ENCODE measurements at regions not wholly inside any gene's neighbourhood (a gene's known extent, or its start where the extent isn't known, plus 50 kb on each side); places are given as distances from the start of the nearest gene placed in this dataset.

DNA sequence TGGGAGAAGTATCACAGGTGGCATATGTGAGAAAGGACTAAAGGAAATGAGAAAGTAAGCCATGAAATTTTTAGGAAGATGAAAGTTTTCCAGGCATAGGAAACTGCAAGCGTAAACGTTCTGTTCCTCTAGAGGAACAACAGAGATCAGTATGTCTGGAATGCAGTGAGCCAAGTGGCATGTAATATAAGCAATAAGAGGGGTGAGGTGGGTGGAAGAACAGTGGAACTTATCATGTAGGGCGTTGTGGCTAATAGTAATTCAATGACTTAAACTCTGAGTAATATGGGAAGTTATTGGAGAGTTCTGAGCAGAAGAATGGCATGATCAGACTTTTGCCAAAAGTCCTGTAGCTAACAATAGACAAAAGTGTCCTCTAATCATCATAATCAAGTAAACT is 902.9 kb downstream of the EPHA3 start:
- Mint-ChIP-seq H3K27ac (no peak overlapping the region), H3K9me3 (ENCODE audit: insufficient read depth) (peaks cover 7% of the 10 kb centered on the region), H3K4me3 (no peak overlapping the region), H3K27me3 (no peaks in the 10 kb centered on the region), H3K4me1 (no peaks in the 10 kb centered on the region)
- Histone ChIP-seq H3K9me3 (ENCODE audit: control extremely low read depth in 1 of 3, control insufficient read depth in 2 of 3, insufficient read depth in 1 of 3, low read length in 2 of 3) (no peaks in the 10 kb centered on the region), H3K9ac (ENCODE audit: low read length) (no peak overlapping the region), H3K36me3 (replicated peaks in 1 of 2; ENCODE audit: control extremely low read depth in 1 of 2, control insufficient read depth in 1 of 2, extremely low read depth in 1 of 2, insufficient read depth in 2 of 2, low read length in 1 of 2) (no peaks in the 10 kb centered on the region), H4K20me1 (ENCODE audit: control insufficient read depth, insufficient read depth, low read length, poor library complexity, severe bottlenecking) (no peaks in the 10 kb centered on the region), H3K4me1 (ENCODE audit: control insufficient read depth in 2 of 2, insufficient read depth in 2 of 2, low read length in 2 of 2) (no peaks in the 10 kb centered on the region), H2AFZ (ENCODE audit: insufficient read depth, low read depth, low read length, poor library complexity, severe bottlenecking) (no peak overlapping the region), H3K79me2 (ENCODE audit: control insufficient read depth, insufficient read depth, low read length) (no peaks in the 10 kb centered on the region), H3K4me2 (replicated peaks; ENCODE audit: low read depth, low read length, poor library complexity, severe bottlenecking) (no peak overlapping the region), H3K4me3 (ENCODE audit: control extremely low read depth in 1 of 5, extremely low read depth in 1 of 5, insufficient read depth in 1 of 5, low read depth in 2 of 5, low read length in 4 of 5) (no peak overlapping the region), H3K27ac (ENCODE audit: low read length in 2 of 2) (no peak overlapping the region), H3K27me3 (replicated peaks in 1 of 4; ENCODE audit: control extremely low read depth in 1 of 4, control insufficient read depth in 3 of 4, insufficient read depth in 4 of 4, low read length in 3 of 4) (no peaks in the 10 kb centered on the region)
- intact Hi-C loops (cut with micrococcal nuclease): no loop called here
- ChIA-PET POLR2A (no interaction called here), CTCF (no interaction called here)
- DNase-seq (no peak), ATAC-seq (ENCODE audit: low read depth) (no peak)
- WGBS (ENCODE audit: insufficient coverage): 96% methylated on average over 3 of the region's 3 CpGs
- TF ChIP-seq EZH2 (IDR thresholded peaks at IDR 0.05; ENCODE audit: borderline replicate concordance, insufficient read depth, low read depth, low read length, poor library complexity, severe bottlenecking): no peak
- no peak for TF ChIP-seq CTCF (IDR thresholded peaks at IDR 0.05)

GRCh38 chr3:90011131-90011530 is 903.7 kb downstream of the EPHA3 start:
- Mint-ChIP-seq H3K4me1 (no peaks in the 10 kb centered on the region), H3K4me3 (no peak overlapping the region), H3K9me3 (ENCODE audit: insufficient read depth) (peaks cover 5% of the 10 kb centered on the region), H3K27me3 (no peaks in the 10 kb centered on the region), H3K27ac (no peak overlapping the region)
- intact Hi-C loops (cut with micrococcal nuclease): no loop called here
- ChIA-PET CTCF (no interaction called here), POLR2A (no interaction called here)
- Histone ChIP-seq H3K79me2 (ENCODE audit: control insufficient read depth, insufficient read depth, low read length) (no peaks in the 10 kb centered on the region), H4K20me1 (ENCODE audit: control insufficient read depth, insufficient read depth, low read length, poor library complexity, severe bottlenecking) (no peaks in the 10 kb centered on the region), H3K27ac (ENCODE audit: low read length in 2 of 2) (no peak overlapping the region), H3K4me1 (ENCODE audit: control insufficient read depth in 2 of 2, insufficient read depth in 2 of 2, low read length in 2 of 2) (no peaks in the 10 kb centered on the region), H3K27me3 (replicated peaks in 1 of 4; ENCODE audit: control extremely low read depth in 1 of 4, control insufficient read depth in 3 of 4, insufficient read depth in 4 of 4, low read length in 3 of 4) (no peaks in the 10 kb centered on the region), H3K4me3 (ENCODE audit: control extremely low read depth in 1 of 5, extremely low read depth in 1 of 5, insufficient read depth in 1 of 5, low read depth in 2 of 5, low read length in 4 of 5) (no peak overlapping the region), H3K9ac (ENCODE audit: low read length) (no peak overlapping the region), H3K36me3 (replicated peaks in 1 of 2; ENCODE audit: control extremely low read depth in 1 of 2, control insufficient read depth in 1 of 2, extremely low read depth in 1 of 2, insufficient read depth in 2 of 2, low read length in 1 of 2) (no peaks in the 10 kb centered on the region), H3K9me3 (ENCODE audit: control extremely low read depth in 1 of 3, control insufficient read depth in 2 of 3, insufficient read depth in 1 of 3, low read length in 2 of 3) (no peaks in the 10 kb centered on the region), H3K4me2 (replicated peaks; ENCODE audit: low read depth, low read length, poor library complexity, severe bottlenecking) (no peak overlapping the region), H2AFZ (ENCODE audit: insufficient read depth, low read depth, low read length, poor library complexity, severe bottlenecking) (no peak overlapping the region)
- ATAC-seq (ENCODE audit: low read depth) (no peak), DNase-seq (no peak)
- TF ChIP-seq EZH2 (IDR thresholded peaks at IDR 0.05; ENCODE audit: borderline replicate concordance, insufficient read depth, low read depth, low read length, poor library complexity, severe bottlenecking) (no peak), CTCF (IDR thresholded peaks at IDR 0.05) (no peak)
- WGBS (ENCODE audit: insufficient coverage): 72% methylated on average over 3 of the region's 5 CpGs
